Effector memory CD8-positive, alpha-beta T cell (primary cell): ENCODE measurements at regions not wholly inside any gene's neighbourhood (a gene's known extent, or its start where the extent isn't known, plus 50 kb on each side); places are given as distances from the start of the nearest gene placed in this dataset.

ENCODE experiments used
- ATAC-seq: fragments of 150-1000 bp; cut with Tn5 transposase; replicated peaks from 2 replicates; pipeline ENCODE4 v1.10.0; 2021; ENCODE audit warnings: mild to moderate bottlenecking, moderate library complexity
- DNase-seq, 3 experiments: peaks; one replicate each; pipeline ENCODE4 v3.0.0; 2021
- H3K27ac Mint-ChIP-seq, 2 donors: one replicate each; pipeline ENCODE4 v1.8.0; 2022; ENCODE audit warnings: mild to moderate bottlenecking in 2 of 2, mixed read lengths in 2 of 2, moderate library complexity in 2 of 2
- H3K27me3 Mint-ChIP-seq, 2 donors: one replicate each; pipeline ENCODE4 v1.8.0; 2022; ENCODE audit warnings: mixed read lengths in 2 of 2
- H3K36me3 Mint-ChIP-seq: one replicate; pipeline ENCODE4 v1.8.0; 2022; ENCODE audit warnings: mild to moderate bottlenecking, moderate library complexity, mixed read lengths; ENCODE audit not compliant: insufficient read depth
- H3K4me1 Mint-ChIP-seq, 2 donors: one replicate each; pipeline ENCODE4 v1.8.0; 2022; ENCODE audit warnings: low read depth in 2 of 2, mixed read lengths in 2 of 2
- H3K4me3 Mint-ChIP-seq, 2 donors: one replicate each; pipeline ENCODE4 v1.8.0; 2022; ENCODE audit warnings: mild to moderate bottlenecking in 2 of 2, mixed read lengths in 2 of 2, moderate library complexity in 2 of 2
- H3K9me3 Mint-ChIP-seq, 2 donors: one replicate each; pipeline ENCODE4 v1.8.0; 2022; ENCODE audit warnings: mixed read lengths in 2 of 2

- H3K4me3 Mint-ChIP-seq, result no peak overlapping the region
These were observed 253.8 kb downstream of the TNS1 start for GRCh38 chr2:217749008-217749407.

DNA sequence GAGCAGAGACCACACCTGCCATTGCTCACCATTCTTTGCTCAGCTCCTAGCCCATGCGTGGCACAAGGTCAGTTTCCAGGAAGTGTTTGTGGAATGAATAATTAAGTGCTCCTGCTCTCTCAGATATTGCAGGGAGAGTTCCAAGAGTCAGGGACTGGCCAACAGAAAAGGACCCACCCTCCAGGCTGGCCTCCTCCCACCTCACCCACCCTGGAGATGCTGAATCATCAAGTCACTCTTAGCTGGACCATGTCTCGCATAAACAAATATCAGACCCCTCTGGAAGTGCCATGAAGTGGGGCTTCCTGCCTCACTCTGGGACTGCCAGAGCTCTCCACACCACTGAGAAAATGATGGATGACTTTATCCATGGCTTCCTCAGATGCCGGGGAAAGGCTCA is 256.0 kb downstream of the TNS1 start:
- no peaks in the 10 kb centered on the region for H3K36me3 Mint-ChIP-seq
- no peaks in the 10 kb centered on the region for H3K9me3 Mint-ChIP-seq
- H3K27ac Mint-ChIP-seq, result no peak overlapping the region
- no peak overlapping the region for H3K4me3 Mint-ChIP-seq
- DNase-seq (no peak), ATAC-seq (no peak)
- H3K4me1 Mint-ChIP-seq, result peaks cover 0 to 1% of the 10 kb centered on the region in 2 donors
- peaks cover 7 to 21% of the 10 kb centered on the region in 2 donors for H3K27me3 Mint-ChIP-seq

More at GRCh38 chr2:217749008-217749407, 253.8 kb downstream of the TNS1 start:
- no peaks in the 10 kb centered on the region for H3K9me3 Mint-ChIP-seq
- H3K4me1 Mint-ChIP-seq, result no peaks in the 10 kb centered on the region
- H3K36me3 Mint-ChIP-seq, result no peaks in the 10 kb centered on the region
- ATAC-seq (no peak), DNase-seq (no peak)
- H3K27me3 Mint-ChIP-seq, result peaks cover 11 to 12% of the 10 kb centered on the region in 2 donors
- no peak overlapping the region for H3K27ac Mint-ChIP-seq

GRCh38 chr2:217743966-217744761 is 258.6 kb downstream of the TNS1 start:
- Mint-ChIP-seq H3K36me3 (no peaks in the 10 kb centered on the region), H3K27ac (no peak overlapping the region), H3K27me3 (peaks cover 0 to 13% of the 10 kb centered on the region in 2 donors), H3K9me3 (no peaks in the 10 kb centered on the region), H3K4me1 (peaks cover 0 to 1% of the 10 kb centered on the region in 2 donors), H3K4me3 (no peak overlapping the region)
- DNase-seq (no peak), ATAC-seq (no peak)

DNA sequence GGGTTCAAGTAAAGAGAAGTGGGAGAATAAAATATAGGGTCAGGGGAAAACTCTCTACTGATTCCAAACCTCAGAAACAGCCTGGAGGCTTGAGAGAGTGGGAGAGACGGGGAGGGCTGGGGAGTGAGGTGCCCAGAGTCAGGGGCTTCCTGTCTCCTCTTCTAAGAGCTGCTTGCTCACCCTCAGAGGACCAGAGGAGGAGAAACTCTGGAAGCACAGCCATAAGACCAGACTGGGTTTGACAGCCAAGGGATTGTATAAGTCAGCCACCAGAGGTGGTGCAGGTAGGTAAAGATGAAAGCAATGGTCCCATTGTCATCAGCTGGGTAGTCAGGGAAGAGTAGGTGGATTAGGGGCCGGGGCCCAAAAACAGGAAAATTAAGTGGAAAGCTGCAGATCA is 259.4 kb downstream of the TNS1 start:
- H3K27me3 Mint-ChIP-seq, result peaks cover 0 to 13% of the 10 kb centered on the region in 2 donors
- no peak overlapping the region for H3K27ac Mint-ChIP-seq
- peaks cover 0 to 1% of the 10 kb centered on the region in 2 donors for H3K4me1 Mint-ChIP-seq
- ATAC-seq, result no peak
- no peak for DNase-seq
- H3K4me3 Mint-ChIP-seq, result no peak overlapping the region
- H3K36me3 Mint-ChIP-seq, result no peaks in the 10 kb centered on the region
- no peaks in the 10 kb centered on the region for H3K9me3 Mint-ChIP-seq

DNA sequence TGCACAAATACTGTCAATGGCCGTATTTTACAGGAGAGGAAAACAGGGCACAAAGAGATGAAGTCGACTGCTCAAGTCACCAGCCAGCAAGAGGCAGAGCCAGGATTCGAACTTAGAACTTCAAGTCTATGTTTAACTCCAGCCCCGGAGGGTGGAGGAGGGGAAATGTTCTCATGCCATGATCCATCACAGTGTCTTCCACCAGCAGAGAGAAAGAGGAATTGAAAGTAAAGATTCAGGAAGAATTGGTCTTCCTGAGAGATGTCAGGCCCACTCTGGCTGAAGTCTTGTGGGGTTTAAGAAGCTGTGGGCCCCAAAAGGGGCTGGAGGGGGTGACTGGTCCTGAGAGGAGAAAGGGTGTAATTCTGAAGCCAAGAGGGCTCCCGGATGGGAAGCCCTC is 260.0 kb downstream of the TNS1 start:
- Mint-ChIP-seq H3K4me1 (peaks cover 0 to 1% of the 10 kb centered on the region in 2 donors), H3K9me3 (no peaks in the 10 kb centered on the region), H3K27me3 (peaks cover 0 to 19% of the 10 kb centered on the region in 2 donors), H3K36me3 (no peaks in the 10 kb centered on the region), H3K4me3 (no peak overlapping the region), H3K27ac (no peak overlapping the region)
- DNase-seq (no peak), ATAC-seq (no peak)

GRCh38 chr2:217742276-217742675 is 260.5 kb downstream of the TNS1 start:
- Mint-ChIP-seq H3K27me3 (peaks cover 0 to 21% of the 10 kb centered on the region in 2 donors), H3K4me1 (peaks cover 0 to 1% of the 10 kb centered on the region in 2 donors), H3K36me3 (no peaks in the 10 kb centered on the region), H3K4me3 (no peak overlapping the region), H3K9me3 (no peaks in the 10 kb centered on the region), H3K27ac (no peak overlapping the region)
- ATAC-seq (no peak), DNase-seq (no peak)

DNA sequence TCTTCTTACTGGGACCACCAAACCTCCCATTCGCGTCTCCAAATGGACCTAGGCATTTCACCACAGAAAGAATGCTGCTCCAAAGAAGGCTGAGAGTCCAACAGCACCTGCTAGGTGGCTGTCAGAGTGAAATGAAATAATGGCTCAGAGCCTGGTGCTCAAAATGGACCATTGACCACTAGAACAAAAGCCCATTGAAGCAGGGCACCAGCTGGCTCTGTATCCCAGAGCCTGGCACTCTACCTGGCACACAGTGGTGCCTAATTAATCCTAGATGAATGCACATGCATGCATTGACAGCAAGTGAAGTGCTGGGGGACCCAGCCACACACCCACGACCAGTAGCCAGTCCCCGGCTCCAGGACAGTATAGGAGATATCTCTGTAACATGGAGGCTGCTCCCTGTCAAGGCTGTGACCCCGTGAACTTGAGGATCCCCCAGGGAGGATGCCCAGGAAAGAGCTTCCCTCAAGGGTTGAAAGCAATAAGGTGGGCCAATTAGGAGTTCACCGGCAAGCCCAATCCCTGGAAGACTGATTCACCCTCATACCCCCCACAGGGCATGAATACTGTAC is 261.3 kb downstream of the TNS1 start:
- peaks cover 0 to 21% of the 10 kb centered on the region in 2 donors for H3K27me3 Mint-ChIP-seq
- ATAC-seq, result no peak

GRCh38 chr2:217740756-217741155 is 262.0 kb downstream of the TNS1 start:
- Mint-ChIP-seq H3K36me3 (no peaks in the 10 kb centered on the region), H3K27me3 (peaks cover 0 to 23% of the 10 kb centered on the region in 2 donors), H3K27ac (no peak overlapping the region), H3K4me1 (peaks cover 0 to 1% of the 10 kb centered on the region in 2 donors), H3K9me3 (no peaks in the 10 kb centered on the region), H3K4me3 (no peak overlapping the region)
- ATAC-seq (no peak), DNase-seq (no peak)

More for the DNA sequence above, 261.3 kb downstream of the TNS1 start:
- no peak for DNase-seq
- Mint-ChIP-seq H3K4me3 (no peak overlapping the region), H3K9me3 (no peaks in the 10 kb centered on the region), H3K4me1 (peaks cover 0 to 1% of the 10 kb centered on the region in 2 donors), H3K27ac (no peak overlapping the region), H3K36me3 (no peaks in the 10 kb centered on the region)

DNA sequence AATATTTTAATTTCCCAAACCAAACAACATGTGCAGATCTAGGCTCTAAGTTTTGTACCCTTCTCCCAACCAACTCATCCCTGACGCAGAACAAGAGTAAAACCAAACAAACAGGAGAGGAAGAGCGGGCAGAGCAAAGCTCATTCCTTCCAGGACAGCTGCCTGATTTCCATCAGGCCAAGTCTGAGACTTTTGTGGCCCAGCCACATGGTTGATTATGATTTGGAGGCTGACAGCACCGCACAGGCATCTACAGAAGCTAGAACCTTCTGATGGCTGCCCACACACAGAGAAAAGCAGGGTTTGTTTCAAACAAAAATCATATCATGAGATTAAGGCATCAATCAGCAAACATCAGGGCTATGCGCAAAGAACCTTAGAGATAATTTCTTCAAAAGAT is 262.6 kb downstream of the TNS1 start:
- Mint-ChIP-seq H3K36me3 (no peaks in the 10 kb centered on the region), H3K27me3 (peaks cover 0 to 29% of the 10 kb centered on the region in 2 donors), H3K27ac (peak overlapping the region in 1 of 2 donors; percentile 74), H3K9me3 (no peaks in the 10 kb centered on the region), H3K4me1 (peaks cover 0 to 1% of the 10 kb centered on the region in 2 donors), H3K4me3 (no peak overlapping the region)
- DNase-seq, result no peak
- no peak for ATAC-seq

GRCh38 chr2:217739741-217740140 is 263.1 kb downstream of the TNS1 start:
- ATAC-seq (no peak), DNase-seq (no peak)
- Mint-ChIP-seq H3K27me3 (peaks cover 0 to 31% of the 10 kb centered on the region in 2 donors), H3K4me3 (no peak overlapping the region), H3K4me1 (peaks cover 0 to 1% of the 10 kb centered on the region in 2 donors), H3K36me3 (no peaks in the 10 kb centered on the region), H3K27ac (peak overlapping the region in 1 of 2 donors; percentile 74), H3K9me3 (no peaks in the 10 kb centered on the region)

- DNase-seq, result no peak
- Mint-ChIP-seq H3K9me3 (no peaks in the 10 kb centered on the region), H3K4me3 (no peak overlapping the region), H3K27me3 (peaks cover 2 to 36% of the 10 kb centered on the region in 2 donors), H3K36me3 (no peaks in the 10 kb centered on the region), H3K27ac (no peak overlapping the region), H3K4me1 (peaks cover 0 to 1% of the 10 kb centered on the region in 2 donors)
- no peak for ATAC-seq
These were observed 264.7 kb downstream of the TNS1 start for GRCh38 chr2:217738061-217738460.

- DNase-seq, result no peak
- ATAC-seq, result no peak
These were observed 265.8 kb downstream of the TNS1 start for GRCh38 chr2:217736776-217737550.

DNA sequence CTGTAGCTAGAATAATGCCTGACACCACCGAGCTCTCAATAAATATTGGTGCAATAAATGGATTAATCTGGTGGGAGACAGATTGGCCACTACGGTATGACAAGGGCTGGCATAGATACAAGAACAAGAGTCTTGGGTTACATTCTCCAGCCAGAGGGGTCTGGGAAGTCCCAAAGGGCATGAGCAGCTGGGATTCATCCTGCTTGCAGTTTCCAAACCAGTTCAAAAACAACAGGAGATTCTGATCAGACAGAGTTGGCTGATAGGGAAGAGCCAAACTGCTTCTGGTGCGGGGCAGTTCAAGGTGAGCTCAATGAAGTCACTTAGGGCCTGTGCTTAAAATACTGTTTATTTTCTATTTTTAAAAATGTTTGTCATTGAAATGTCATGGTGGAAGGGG is 266.9 kb downstream of the TNS1 start:
- no peaks in the 10 kb centered on the region for H3K4me1 Mint-ChIP-seq
- ATAC-seq (no peak), DNase-seq (no peak)
- H3K36me3 Mint-ChIP-seq, result no peaks in the 10 kb centered on the region
- no peak overlapping the region for H3K27ac Mint-ChIP-seq
- no peaks in the 10 kb centered on the region for H3K9me3 Mint-ChIP-seq
- no peak overlapping the region for H3K4me3 Mint-ChIP-seq
- peaks cover 11 to 46% of the 10 kb centered on the region in 2 donors for H3K27me3 Mint-ChIP-seq

More at GRCh38 chr2:217736776-217737550, 265.8 kb downstream of the TNS1 start:
- Mint-ChIP-seq H3K4me1 (no peaks in the 10 kb centered on the region), H3K36me3 (no peaks in the 10 kb centered on the region), H3K27me3 (peaks cover 4 to 35% of the 10 kb centered on the region in 2 donors), H3K4me3 (no peak overlapping the region), H3K27ac (no peak overlapping the region), H3K9me3 (no peaks in the 10 kb centered on the region)
